ENCODE measurements at regions not wholly inside any gene's neighbourhood (a gene's known extent, or its start where the extent isn't known, plus 50 kb on each side); places are given as distances from the start of the nearest gene placed in this dataset.

GRCh38 chr11:91305402-91305801 lies 919.2 kb upstream of the FAT3 start:
- no peak overlapping the region for H3K27ac ChIP-seq
- no peaks in the 10 kb centered on the region for H3K36me3 ChIP-seq
- TF ChIP-seq POLR2A (IDR thresholded peaks at IDR 0.05) (no peak), EP300 (IDR thresholded peaks at IDR 0.05) (no peak), CTCF (IDR thresholded peaks at IDR 0.05) (no peak)
- H3K4me1 ChIP-seq (ENCODE audit: insufficient read depth), result no peaks in the 10 kb centered on the region
- no peaks in the 10 kb centered on the region for H3K9me3 ChIP-seq
- WGBS, 3 donors, result 6 to 11% (median 9%) methylated on average over 2 of the region's 2 CpGs
- no peak overlapping the region for H3K4me3 ChIP-seq
- intact Hi-C loops (cut with DNase I), result no loop called here
- DNase-seq, result no peak
- no peaks in the 10 kb centered on the region for H3K27me3 ChIP-seq

GRCh38 chr11:91303749-91304148 lies 920.9 kb upstream of the FAT3 start:
- Histone ChIP-seq H3K9me3 (no peaks in the 10 kb centered on the region), H3K27ac (no peak overlapping the region), H3K27me3 (no peaks in the 10 kb centered on the region), H3K4me1 (ENCODE audit: insufficient read depth) (no peaks in the 10 kb centered on the region), H3K36me3 (no peaks in the 10 kb centered on the region), H3K4me3 (no peak overlapping the region)
- no peak for TF ChIP-seq POLR2A (IDR thresholded peaks at IDR 0.05)
- no peak for TF ChIP-seq CTCF (IDR thresholded peaks at IDR 0.05)
- TF ChIP-seq EP300 (IDR thresholded peaks at IDR 0.05), result no peak
- intact Hi-C loops (cut with DNase I), result no loop called here
- WGBS, 3 donors, result 90 to 95% (median 92%) methylated on average over 2 of the region's 2 CpGs
- DNase-seq, result no peak

GRCh38 chr11:91299980-91300379 lies 924.6 kb upstream of the FAT3 start:
- H3K4me1 ChIP-seq (ENCODE audit: insufficient read depth), result no peaks in the 10 kb centered on the region
- H3K36me3 ChIP-seq, result no peaks in the 10 kb centered on the region
- H3K9me3 ChIP-seq, result no peaks in the 10 kb centered on the region
- H3K27me3 ChIP-seq, result no peaks in the 10 kb centered on the region
- TF ChIP-seq POLR2A (IDR thresholded peaks at IDR 0.05) (no peak), CTCF (IDR thresholded peaks at IDR 0.05) (no peak), EP300 (IDR thresholded peaks at IDR 0.05) (no peak)
- no peak for DNase-seq
- H3K4me3 ChIP-seq, result no peak overlapping the region
- 74 to 89% (median 82%) methylated on average over 1 of the region's 1 CpG for WGBS, 3 donors
- intact Hi-C loops (cut with DNase I), result no loop called here
- no peak overlapping the region for H3K27ac ChIP-seq

- intact Hi-C loops (cut with DNase I), result no loop called here
- no peak for TF ChIP-seq CTCF (IDR thresholded peaks at IDR 0.05)
- no peak for TF ChIP-seq POLR2A (IDR thresholded peaks at IDR 0.05)
- no peaks in the 10 kb centered on the region for H3K27me3 ChIP-seq
- no peaks in the 10 kb centered on the region for H3K9me3 ChIP-seq
- WGBS, 3 donors, result 72 to 82% (median 76%) methylated on average over 1 of the region's 1 CpG
- no peaks in the 10 kb centered on the region for H3K36me3 ChIP-seq
- H3K27ac ChIP-seq, result no peak overlapping the region
- DNase-seq, result no peak
- H3K4me1 ChIP-seq (ENCODE audit: insufficient read depth), result no peaks in the 10 kb centered on the region
- no peak overlapping the region for H3K4me3 ChIP-seq
These were observed 928.0 kb upstream of the FAT3 start for GRCh38 chr11:91296629-91297028.

- Histone ChIP-seq H3K9me3 (no peaks in the 10 kb centered on the region), H3K27me3 (no peaks in the 10 kb centered on the region), H3K4me1 (ENCODE audit: insufficient read depth) (no peaks in the 10 kb centered on the region), H3K36me3 (no peaks in the 10 kb centered on the region), H3K27ac (no peak overlapping the region), H3K4me3 (no peak overlapping the region)
- TF ChIP-seq POLR2A (IDR thresholded peaks at IDR 0.05) (no peak), EP300 (IDR thresholded peaks at IDR 0.05) (no peak), CTCF (IDR thresholded peaks at IDR 0.05) (no peak)
- intact Hi-C loops (cut with DNase I), result no loop called here
- no peak for DNase-seq
- 84 to 89% (median 85%) methylated on average over 2 of the region's 2 CpGs for WGBS, 3 donors
These were observed 929.0 kb upstream of the FAT3 start for GRCh38 chr11:91295591-91295990.

Measured in ovary (tissue), 7 donors.